ENCODE measurements at regions not wholly inside any gene's neighbourhood (a gene's known extent, or its start where the extent isn't known, plus 50 kb on each side); places are given as distances from the start of the nearest gene placed in this dataset.
A peak's percentile ranks its signal among the peaks of the same experiment; 100 is the strongest.

DNA sequence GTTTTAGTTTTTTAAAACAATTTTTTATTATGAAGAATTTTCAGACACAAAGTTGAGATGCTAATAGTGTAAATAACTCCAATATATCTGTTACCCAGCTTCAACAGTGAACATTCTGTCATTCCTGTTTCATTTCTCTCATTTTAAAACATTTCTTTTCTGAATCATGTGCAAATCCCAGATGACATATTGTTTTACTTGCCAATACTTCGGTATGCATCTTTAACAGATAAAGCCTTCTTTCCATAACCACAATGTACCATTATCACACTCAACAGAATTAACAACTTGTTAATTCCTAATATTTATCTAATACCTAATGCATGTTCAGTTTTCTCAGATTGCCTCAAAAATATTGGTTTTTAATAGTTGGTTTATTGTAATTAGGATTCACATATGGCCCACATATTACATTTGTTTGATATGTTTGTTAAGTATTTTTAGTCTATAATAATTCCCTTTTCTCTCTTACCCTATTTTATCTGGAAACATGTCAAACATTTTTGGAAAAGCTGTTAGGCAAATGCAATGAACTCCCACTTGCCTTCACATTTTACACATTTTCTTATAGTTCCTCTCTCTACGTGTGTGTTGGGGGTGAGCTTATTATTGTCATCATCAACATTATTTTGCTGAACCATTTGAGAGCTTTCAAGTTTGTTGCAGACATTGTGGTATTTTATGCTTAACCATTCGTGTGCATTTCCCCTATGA lies 58.7 kb upstream of the ANKRD55 start:
- FAIRE-seq (no peak), ATAC-seq (no peak), DNase-seq (ENCODE audit: low spot score) (no peak)
- H3K9me3 ChIP-seq (ENCODE audit: low read length): no peaks in the 10 kb centered on the region
- no peak overlapping the region for H3K4me3 ChIP-seq (replicated peaks in 1 of 3; ENCODE audit: insufficient read depth in 1 of 3, low read depth in 2 of 3, low read length in 3 of 3)
- peaks cover 27% of the 10 kb centered on the region for H3K4me1 ChIP-seq (ENCODE audit: insufficient read depth, low read length)
- H3K27ac ChIP-seq (ENCODE audit: extremely low read length, insufficient read depth, low read length): no peak overlapping the region
- no peak overlapping the region for H2AFZ ChIP-seq (ENCODE audit: low read length)
- H3K9ac ChIP-seq (ENCODE audit: insufficient read depth, low read depth, low read length): no peak overlapping the region
- BruUV-seq (replicated peaks): no TSS peak
- TF ChIP-seq ETV6 (CRISPR knock-in tag; conservative IDR thresholded peaks at IDR 0.05) (no peak), GZF1 (CRISPR knock-in tag; IDR thresholded peaks at IDR 0.05) (no peak), NR2F2 (IDR thresholded peaks at IDR 0.05; ENCODE audit: borderline replicate concordance, low read depth) (no peak), TRIM24 (CRISPR knock-in tag; IDR thresholded peaks at IDR 0.05) (no peak), ZNF256 (CRISPR knock-in tag; conservative IDR thresholded peaks at IDR 0.05) (no peak)
- in situ Hi-C loops (cut with HindIII; ENCODE audit: extremely low pct_ligation_motif_present, low pct_unique_long_range_greater_than_20kb): no loop called here
- no peak overlapping the region for H3K4me2 ChIP-seq (ENCODE audit: low read depth, low read length)
- no peaks in the 10 kb centered on the region for H3K79me2 ChIP-seq (ENCODE audit: insufficient read depth, low read length)
- no peaks in the 10 kb centered on the region for H3K27me3 ChIP-seq (ENCODE audit: control insufficient read depth in 1 of 2, insufficient read depth in 2 of 2, low read length in 2 of 2)
- POLR2A ChIA-PET: no interaction called here
- CTCF ChIA-PET (ENCODE audit: low intra/inter-chr PET ratio, low total read pairs): no interaction called here
- intact Hi-C loops (cut with micrococcal nuclease; ENCODE audit: unreplicated experiment): no loop called here
- WGBS (ENCODE audit: low lambda C conversion rate): 76% methylated on average over 3 of the region's 3 CpGs
- no peaks in the 10 kb centered on the region for H4K20me1 ChIP-seq (ENCODE audit: insufficient read depth, low read length)
- H3K36me3 ChIP-seq (replicated peaks in 1 of 2; ENCODE audit: control insufficient read depth in 1 of 2, insufficient read depth in 2 of 2, low read length in 2 of 2): no peaks in the 10 kb centered on the region

DNA sequence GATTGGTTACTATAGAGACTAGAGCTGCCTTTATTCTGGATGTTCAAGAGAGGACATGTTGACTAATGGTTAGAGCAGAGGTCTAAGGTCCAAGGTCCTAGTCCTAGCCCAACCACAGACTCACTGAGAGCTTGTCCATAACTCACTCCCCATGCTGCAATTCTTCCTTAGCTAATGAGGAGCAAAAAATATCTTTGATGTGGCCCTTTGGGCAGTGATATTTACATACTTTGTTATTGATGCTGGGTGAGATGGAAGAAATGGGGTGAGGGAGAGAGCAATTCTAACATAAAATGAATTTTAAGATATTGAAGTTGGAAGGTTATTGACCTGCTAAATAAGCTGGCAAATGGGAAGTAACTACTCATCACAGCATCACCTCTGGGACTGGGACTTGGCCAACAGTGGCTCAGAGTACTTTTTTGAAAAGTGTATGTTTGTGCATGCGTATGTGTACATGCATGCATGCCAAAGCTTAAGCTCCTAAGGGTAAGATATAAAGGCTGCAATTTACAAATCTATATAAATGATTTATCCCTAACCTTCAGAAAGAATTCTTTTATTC lies 58.0 kb upstream of the ANKRD55 start:
- no peaks in the 10 kb centered on the region for H3K27me3 ChIP-seq (ENCODE audit: control insufficient read depth in 1 of 2, insufficient read depth in 2 of 2, low read length in 2 of 2)
- H3K27ac ChIP-seq (ENCODE audit: extremely low read length, insufficient read depth, low read length): no peak overlapping the region
- no peak overlapping the region for H3K4me2 ChIP-seq (ENCODE audit: low read depth, low read length)
- FAIRE-seq (no peak), ATAC-seq (no peak), DNase-seq (ENCODE audit: low spot score) (no peak)
- no peak overlapping the region for H3K4me3 ChIP-seq (replicated peaks in 1 of 3; ENCODE audit: insufficient read depth in 1 of 3, low read depth in 2 of 3, low read length in 3 of 3)
- H2AFZ ChIP-seq (ENCODE audit: low read length): no peak overlapping the region
- CTCF ChIA-PET (ENCODE audit: low intra/inter-chr PET ratio, low total read pairs): no interaction called here
- H3K9ac ChIP-seq (ENCODE audit: insufficient read depth, low read depth, low read length): no peak overlapping the region
- WGBS (ENCODE audit: low lambda C conversion rate): 93% methylated on average over 1 of the region's 1 CpG
- no peak; the same call in 1 of the 2 replicates for TF ChIP-seq HNF4A (CRISPR knock-in tag; IDR thresholded peaks at IDR 0.05)
- TF ChIP-seq, protein P1, sequence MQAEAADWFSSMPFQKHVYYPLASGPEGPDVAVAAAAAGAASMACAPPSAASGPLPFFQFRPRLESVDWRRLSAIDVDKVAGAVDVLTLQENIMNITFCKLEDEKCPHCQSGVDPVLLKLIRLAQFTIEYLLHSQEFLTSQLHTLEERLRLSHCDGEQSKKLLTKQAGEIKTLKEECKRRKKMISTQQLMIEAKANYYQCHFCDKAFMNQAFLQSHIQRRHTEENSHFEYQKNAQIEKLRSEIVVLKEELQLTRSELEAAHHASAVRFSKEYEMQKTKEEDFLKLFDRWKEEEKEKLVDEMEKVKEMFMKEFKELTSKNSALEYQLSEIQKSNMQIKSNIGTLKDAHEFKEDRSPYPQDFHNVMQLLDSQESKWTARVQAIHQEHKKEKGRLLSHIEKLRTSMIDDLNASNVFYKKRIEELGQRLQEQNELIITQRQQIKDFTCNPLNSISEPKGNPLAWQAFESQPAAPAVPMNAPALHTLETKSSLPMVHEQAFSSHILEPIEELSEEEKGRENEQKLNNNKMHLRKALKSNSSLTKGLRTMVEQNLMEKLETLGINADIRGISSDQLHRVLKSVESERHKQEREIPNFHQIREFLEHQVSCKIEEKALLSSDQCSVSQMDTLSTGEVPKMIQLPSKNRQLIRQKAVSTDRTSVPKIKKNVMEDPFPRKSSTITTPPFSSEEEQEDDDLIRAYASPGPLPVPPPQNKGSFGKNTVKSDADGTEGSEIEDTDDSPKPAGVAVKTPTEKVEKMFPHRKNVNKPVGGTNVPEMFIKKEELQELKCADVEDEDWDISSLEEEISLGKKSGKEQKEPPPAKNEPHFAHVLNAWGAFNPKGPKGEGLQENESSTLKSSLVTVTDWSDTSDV (CRISPR knock-in tag; IDR thresholded peaks at IDR 0.05): no peak
- no peak for TF ChIP-seq NR2C2 (CRISPR knock-in tag; IDR thresholded peaks at IDR 0.05; ENCODE audit: borderline replicate concordance)
- TF ChIP-seq, protein P2, sequence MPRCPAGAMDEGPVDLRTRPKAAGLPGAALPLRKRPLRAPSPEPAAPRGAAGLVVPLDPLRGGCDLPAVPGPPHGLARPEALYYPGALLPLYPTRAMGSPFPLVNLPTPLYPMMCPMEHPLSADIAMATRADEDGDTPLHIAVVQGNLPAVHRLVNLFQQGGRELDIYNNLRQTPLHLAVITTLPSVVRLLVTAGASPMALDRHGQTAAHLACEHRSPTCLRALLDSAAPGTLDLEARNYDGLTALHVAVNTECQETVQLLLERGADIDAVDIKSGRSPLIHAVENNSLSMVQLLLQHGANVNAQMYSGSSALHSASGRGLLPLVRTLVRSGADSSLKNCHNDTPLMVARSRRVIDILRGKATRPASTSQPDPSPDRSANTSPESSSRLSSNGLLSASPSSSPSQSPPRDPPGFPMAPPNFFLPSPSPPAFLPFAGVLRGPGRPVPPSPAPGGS (CRISPR knock-in tag; IDR thresholded peaks at IDR 0.05): no peak
- TF ChIP-seq, protein P3, sequence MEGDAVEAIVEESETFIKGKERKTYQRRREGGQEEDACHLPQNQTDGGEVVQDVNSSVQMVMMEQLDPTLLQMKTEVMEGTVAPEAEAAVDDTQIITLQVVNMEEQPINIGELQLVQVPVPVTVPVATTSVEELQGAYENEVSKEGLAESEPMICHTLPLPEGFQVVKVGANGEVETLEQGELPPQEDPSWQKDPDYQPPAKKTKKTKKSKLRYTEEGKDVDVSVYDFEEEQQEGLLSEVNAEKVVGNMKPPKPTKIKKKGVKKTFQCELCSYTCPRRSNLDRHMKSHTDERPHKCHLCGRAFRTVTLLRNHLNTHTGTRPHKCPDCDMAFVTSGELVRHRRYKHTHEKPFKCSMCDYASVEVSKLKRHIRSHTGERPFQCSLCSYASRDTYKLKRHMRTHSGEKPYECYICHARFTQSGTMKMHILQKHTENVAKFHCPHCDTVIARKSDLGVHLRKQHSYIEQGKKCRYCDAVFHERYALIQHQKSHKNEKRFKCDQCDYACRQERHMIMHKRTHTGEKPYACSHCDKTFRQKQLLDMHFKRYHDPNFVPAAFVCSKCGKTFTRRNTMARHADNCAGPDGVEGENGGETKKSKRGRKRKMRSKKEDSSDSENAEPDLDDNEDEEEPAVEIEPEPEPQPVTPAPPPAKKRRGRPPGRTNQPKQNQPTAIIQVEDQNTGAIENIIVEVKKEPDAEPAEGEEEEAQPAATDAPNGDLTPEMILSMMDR (CRISPR knock-in tag; IDR thresholded peaks at IDR 0.05): no peak
- TF ChIP-seq ZNF614 (CRISPR knock-in tag; IDR thresholded peaks at IDR 0.05; ENCODE audit: borderline replicate concordance): peak; percentile 55; the same call in 1 of the 2 replicates
- peak; percentile 21; the same call in 1 of the 2 replicates for TF ChIP-seq HNF4G (IDR thresholded peaks at IDR 0.05; ENCODE audit: borderline replicate concordance, low read depth, low read length)
- no peak for TF ChIP-seq HNF4G (CRISPR knock-in tag; IDR thresholded peaks at IDR 0.05; ENCODE audit: borderline replicate concordance, low read depth)
- no peaks in the 10 kb centered on the region for H3K79me2 ChIP-seq (ENCODE audit: insufficient read depth, low read length)
- in situ Hi-C loops (cut with HindIII; ENCODE audit: extremely low pct_ligation_motif_present, low pct_unique_long_range_greater_than_20kb) (no loop called here), intact Hi-C loops (cut with micrococcal nuclease; ENCODE audit: unreplicated experiment) (no loop called here)
- H3K4me1 ChIP-seq (ENCODE audit: insufficient read depth, low read length): peaks cover 27% of the 10 kb centered on the region
- H3K9me3 ChIP-seq (ENCODE audit: low read length): no peaks in the 10 kb centered on the region
- BruUV-seq (replicated peaks): no TSS peak
- POLR2A ChIA-PET: no interaction called here
- no peaks in the 10 kb centered on the region for H4K20me1 ChIP-seq (ENCODE audit: insufficient read depth, low read length)
- no peaks in the 10 kb centered on the region for H3K36me3 ChIP-seq (replicated peaks in 1 of 2; ENCODE audit: control insufficient read depth in 1 of 2, insufficient read depth in 2 of 2, low read length in 2 of 2)

All from HepG2 (cell line).